Keratinocyte (primary cell): ENCODE measurements at regions not wholly inside any gene's neighbourhood (a gene's known extent, or its start where the extent isn't known, plus 50 kb on each side); places are given as distances from the start of the nearest gene placed in this dataset.

ENCODE experiments used
- DNase-seq: peaks from one replicate; pipeline ENCODE4 v3.0.0-alpha.2; 2011; ENCODE audit warnings: low read depth, missing footprints, low spot score
- FAIRE-seq: peaks from 2 replicates; lab custom pipeline; 2011; peaks lifted over from hg19 to GRCh38; lab: Jason Lieb, UNC
- H2AFZ ChIP-seq: 2 replicates; pipeline ENCODE4 v1.6.0; 2012; ENCODE audit warnings: low read length, control low read depth, inconsistent platforms; ENCODE audit not compliant: control insufficient read depth
- H3K27ac ChIP-seq: 2 replicates; pipeline ENCODE4 v1.5.1; 2011; ENCODE audit warnings: low read length; ENCODE audit not compliant: control insufficient read depth, insufficient read depth
- H3K27me3 ChIP-seq: 3 replicates; pipeline ENCODE4 v1.6.0; 2011; ENCODE audit warnings: low read length; ENCODE audit not compliant: control insufficient read depth, insufficient read depth; ENCODE audit errors: extremely low read depth
- H3K36me3 ChIP-seq, 2 experiments: 2 replicates in 1 of 2; 3 replicates in 1 of 2; pipeline ENCODE4 v1.5.1; 2011; ENCODE audit warnings: low read length in 2 of 2, mild to moderate bottlenecking in 1 of 2; ENCODE audit not compliant: control insufficient read depth in 2 of 2, insufficient read depth in 2 of 2; ENCODE audit errors: extremely low read depth in 1 of 2
- H3K4me1 ChIP-seq: 3 replicates; pipeline ENCODE4 v1.5.1; 2011; ENCODE audit warnings: low read length; ENCODE audit not compliant: control insufficient read depth, insufficient read depth; ENCODE audit errors: extremely low read depth
- H3K4me2 ChIP-seq: 3 replicates; pipeline ENCODE4 v1.6.0; 2011; ENCODE audit warnings: low read depth, low read length; ENCODE audit not compliant: control insufficient read depth, insufficient read depth; ENCODE audit errors: extremely low read depth
- H3K4me3 ChIP-seq, 3 experiments: fragments of 200-600 bp in 1 of 3; sonication (generic) in 1 of 3; 2 replicates in 2 of 3; 3 replicates in 1 of 3; pipeline ENCODE4 v1.5.1; 2011 to 2016; ENCODE audit warnings: low read length in 3 of 3, mild to moderate bottlenecking in 3 of 3, control low read depth in 2 of 3, inconsistent platforms in 1 of 3, low read depth in 1 of 3, mixed read lengths in 1 of 3, mixed run types in 1 of 3, moderate library complexity in 1 of 3; ENCODE audit not compliant: control insufficient read depth in 2 of 3, insufficient read depth in 2 of 3; ENCODE audit errors: extremely low read depth in 1 of 3
- H3K79me2 ChIP-seq: 2 replicates; pipeline ENCODE4 v1.6.0; 2012; ENCODE audit warnings: low read length; ENCODE audit not compliant: control insufficient read depth, insufficient read depth
- H3K9ac ChIP-seq: 3 replicates; pipeline ENCODE4 v1.6.0; 2011; ENCODE audit warnings: low read length; ENCODE audit not compliant: control insufficient read depth, insufficient read depth; ENCODE audit errors: extremely low read depth
- H3K9me1 ChIP-seq: 3 replicates; pipeline ENCODE4 v1.6.0; 2011; ENCODE audit warnings: low read length; ENCODE audit not compliant: control insufficient read depth, insufficient read depth; ENCODE audit errors: extremely low read depth
- H3K9me3 ChIP-seq: 2 replicates; pipeline ENCODE4 v1.5.1; 2012; ENCODE audit warnings: low read depth, low read length; ENCODE audit not compliant: control insufficient read depth
- H4K20me1 ChIP-seq: 3 replicates; pipeline ENCODE4 v1.6.0; 2011; ENCODE audit warnings: low read length; ENCODE audit not compliant: control insufficient read depth, insufficient read depth; ENCODE audit errors: extremely low read depth
- EZH2 ChIP-seq: IDR thresholded peaks from one replicate; pipeline ENCODE4 v1.6.1; 2012; ENCODE audit warnings: inconsistent platforms, mild to moderate bottlenecking, low read length, moderate library complexity
- dilution Hi-C: fragments of 300-500 bp; cut with MboI; formaldehyde crosslinking; loops from one replicate; pipeline ENCODE4 v1.7.0; 2020; ENCODE audit warnings: low sequenced_read_pairs; ENCODE audit not compliant: extremely low pct_ligation_motif_present
- TF ChIP-seq, protein P1 (sequence below), 3 experiments: IDR thresholded peaks in 1 of 3; conservative IDR thresholded peaks in 1 of 3; optimal IDR thresholded peaks in 1 of 3; 2 replicates in 2 of 3; 3 replicates in 1 of 3; pipeline versions ENCODE3 to v1.5.1; 2011; ENCODE audit warnings: low read length in 3 of 3, mild to moderate bottlenecking in 3 of 3, moderate library complexity in 2 of 3, control low read depth in 1 of 3, inconsistent platforms in 1 of 3; ENCODE audit not compliant: insufficient read depth in 2 of 3; ENCODE audit errors: extremely low read depth in 1 of 3

DNA sequence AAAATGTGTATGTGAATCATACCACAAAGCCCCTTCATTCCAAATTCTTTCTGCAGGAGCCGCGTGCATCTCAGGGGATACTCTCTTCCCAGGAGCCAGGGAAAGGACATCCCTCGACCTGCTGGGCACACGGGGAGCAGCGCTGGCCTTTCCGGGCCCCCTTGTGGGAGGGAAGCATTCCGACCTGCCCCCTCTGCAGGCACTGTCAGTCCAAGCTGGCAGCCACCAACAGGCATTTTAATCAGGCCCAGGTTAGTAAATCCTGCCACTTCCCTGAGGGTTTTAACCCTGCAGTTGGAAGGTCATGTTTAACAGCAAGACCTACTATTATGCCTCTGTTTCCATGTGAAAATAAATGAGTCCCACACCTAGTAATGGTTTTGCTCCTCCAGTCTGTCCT is 391.5 kb downstream of the SHANK2 start:
- no peaks in the 10 kb centered on the region for H4K20me1 ChIP-seq
- H3K79me2 ChIP-seq: no peaks in the 10 kb centered on the region
- no peak overlapping the region for H2AFZ ChIP-seq
- no peaks in the 10 kb centered on the region for H3K36me3 ChIP-seq
- H3K4me1 ChIP-seq: no peaks in the 10 kb centered on the region
- H3K9me1 ChIP-seq: no peaks in the 10 kb centered on the region
- no peak for FAIRE-seq
- no peaks in the 10 kb centered on the region for H3K27me3 ChIP-seq
- no peak overlapping the region for H3K4me3 ChIP-seq
- no peak overlapping the region for H3K4me2 ChIP-seq
- no peak overlapping the region for H3K9ac ChIP-seq
- dilution Hi-C loops: no loop called here
- TF ChIP-seq, protein P1, sequence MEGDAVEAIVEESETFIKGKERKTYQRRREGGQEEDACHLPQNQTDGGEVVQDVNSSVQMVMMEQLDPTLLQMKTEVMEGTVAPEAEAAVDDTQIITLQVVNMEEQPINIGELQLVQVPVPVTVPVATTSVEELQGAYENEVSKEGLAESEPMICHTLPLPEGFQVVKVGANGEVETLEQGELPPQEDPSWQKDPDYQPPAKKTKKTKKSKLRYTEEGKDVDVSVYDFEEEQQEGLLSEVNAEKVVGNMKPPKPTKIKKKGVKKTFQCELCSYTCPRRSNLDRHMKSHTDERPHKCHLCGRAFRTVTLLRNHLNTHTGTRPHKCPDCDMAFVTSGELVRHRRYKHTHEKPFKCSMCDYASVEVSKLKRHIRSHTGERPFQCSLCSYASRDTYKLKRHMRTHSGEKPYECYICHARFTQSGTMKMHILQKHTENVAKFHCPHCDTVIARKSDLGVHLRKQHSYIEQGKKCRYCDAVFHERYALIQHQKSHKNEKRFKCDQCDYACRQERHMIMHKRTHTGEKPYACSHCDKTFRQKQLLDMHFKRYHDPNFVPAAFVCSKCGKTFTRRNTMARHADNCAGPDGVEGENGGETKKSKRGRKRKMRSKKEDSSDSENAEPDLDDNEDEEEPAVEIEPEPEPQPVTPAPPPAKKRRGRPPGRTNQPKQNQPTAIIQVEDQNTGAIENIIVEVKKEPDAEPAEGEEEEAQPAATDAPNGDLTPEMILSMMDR (optimal IDR thresholded peaks at IDR 0.05 in 1 of 3, IDR thresholded peaks at IDR 0.05 in 1 of 3, conservative IDR thresholded peaks at IDR 0.05 in 1 of 3; ENCODE audit: extremely low read depth in 1 of 3, insufficient read depth in 2 of 3, low read length in 3 of 3): no peak
- TF ChIP-seq EZH2: no peak
- no peak overlapping the region for H3K27ac ChIP-seq
- no peaks in the 10 kb centered on the region for H3K9me3 ChIP-seq
- DNase-seq: no peak

DNA sequence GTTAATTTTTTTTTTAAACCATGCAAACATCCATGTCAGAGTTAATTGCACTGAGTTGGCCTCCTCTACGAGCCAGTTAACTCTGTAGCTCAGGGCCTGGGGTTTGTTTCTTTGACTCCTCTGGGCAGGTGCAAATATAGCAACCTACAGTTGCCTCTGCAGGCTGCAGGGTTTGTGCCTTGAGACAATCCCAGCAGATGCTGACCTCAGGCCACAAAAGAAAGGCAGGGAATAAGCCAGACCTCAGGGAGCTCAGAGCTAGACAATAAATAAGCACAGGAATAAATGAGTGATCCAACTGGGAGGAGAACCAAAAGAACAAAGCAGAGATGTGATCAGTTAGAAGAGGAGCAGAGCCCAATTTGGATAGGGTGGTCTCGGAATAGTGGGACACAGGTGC is 390.8 kb downstream of the SHANK2 start:
- H3K27me3 ChIP-seq: no peaks in the 10 kb centered on the region
- no peaks in the 10 kb centered on the region for H3K9me1 ChIP-seq
- H3K9me3 ChIP-seq: no peaks in the 10 kb centered on the region
- no peak overlapping the region for H3K4me2 ChIP-seq
- H3K4me1 ChIP-seq: no peaks in the 10 kb centered on the region
- H3K27ac ChIP-seq: no peak overlapping the region
- dilution Hi-C loops: no loop called here
- DNase-seq (no peak), FAIRE-seq (no peak)
- no peak for TF ChIP-seq EZH2
- TF ChIP-seq, protein P1 (optimal IDR thresholded peaks at IDR 0.05 in 1 of 3, IDR thresholded peaks at IDR 0.05 in 1 of 3, conservative IDR thresholded peaks at IDR 0.05 in 1 of 3; ENCODE audit: extremely low read depth in 1 of 3, insufficient read depth in 2 of 3, low read length in 3 of 3): no peak
- no peak overlapping the region for H3K9ac ChIP-seq
- no peak overlapping the region for H2AFZ ChIP-seq
- no peaks in the 10 kb centered on the region for H3K36me3 ChIP-seq
- no peaks in the 10 kb centered on the region for H3K79me2 ChIP-seq
- H4K20me1 ChIP-seq: no peaks in the 10 kb centered on the region
- H3K4me3 ChIP-seq: no peak overlapping the region
